Adrenal gland (tissue), 9 donors: ENCODE measurements at regions not wholly inside any gene's neighbourhood (a gene's known extent, or its start where the extent isn't known, plus 50 kb on each side); places are given as distances from the start of the nearest gene placed in this dataset.
"Not testable (repeated sequence)": the region's sequence is repeated elsewhere in the genome, so short reads cannot be mapped to it uniquely, and the experiment has no call there.

Source experiments
- DNase-seq, 7 donors: peaks; one replicate each; pipeline ENCODE4 v3.0.0-alpha.2; 2019 to 2020
- H3K27ac ChIP-seq, 5 donors: fragments of 200-600 bp; sonication (generic) in 4 of 5; 1 replicate in 3 of 5; 2 replicates in 2 of 5; pipeline versions ENCODE4 v1.5.1 to v1.8.0; 2016 to 2020; ENCODE audit warnings: mild to moderate bottlenecking in 1 of 5
- H3K27me3 ChIP-seq: fragments of 200-600 bp; 2 replicates; pipeline ENCODE4 v1.8.0; 2021
- H3K36me3 ChIP-seq, 2 donors: fragments of 200-600 bp; replicated peaks in 1 of 2; 1 replicate in 1 of 2; 2 replicates in 1 of 2; pipeline versions ENCODE4 v1.5.1 to v1.8.0; 2018 to 2022
- H3K4me1 ChIP-seq, 2 donors: fragments of 200-600 bp; replicated peaks in 1 of 2; 1 replicate in 1 of 2; 2 replicates in 1 of 2; pipeline versions ENCODE4 v1.5.1 to v1.8.0; 2018 to 2021
- H3K4me3 ChIP-seq, 4 donors: fragments of 200-600 bp; sonication (generic) in 3 of 4; one replicate each; pipeline ENCODE4 v1.5.1; 2016 to 2018
- H3K9me3 ChIP-seq, 3 donors: fragments of 200-600 bp; sonication (generic) in 1 of 3; replicated peaks in 1 of 3; 1 replicate in 2 of 3; 2 replicates in 1 of 3; pipeline versions ENCODE4 v1.5.1 to v1.8.0; 2016 to 2021
- CTCF ChIP-seq, 6 experiments: fragments of 450-650 bp in 4 of 6; fragments of 200-600 bp in 2 of 6; sonication (generic) in 1 of 6; IDR thresholded peaks; 1 replicate in 5 of 6; 2 replicates in 1 of 6; pipeline versions ENCODE4 v1.5.1 to v1.8.0; 2016 to 2021; ENCODE audit warnings: antibody characterized with exemption in 6 of 6, mild to moderate bottlenecking in 2 of 6, moderate library complexity in 1 of 6
- POLR2A ChIP-seq, 2 donors: fragments of 450-650 bp; IDR thresholded peaks; one replicate each; pipeline ENCODE4 v1.6.1; 2017; ENCODE audit warnings: antibody characterized with exemption in 2 of 2, mild to moderate bottlenecking in 2 of 2, moderate library complexity in 1 of 2
- WGBS, 4 donors: extraction: QIAGEN DNeasy Blood & Tissue Kit in 2 of 4; methylation state at CpG; one replicate each; pipeline versions ENCODE4 v1.1.5 to v1.1.7; 2013 to 2017; 5-methylcytosine and 5-hydroxymethylcytosine counted together
- intact Hi-C, 2 donors: fragments of 100-400 bp; cut with DNase I; formaldehyde crosslinking; loops; one replicate each; pipeline versions ENCODE4 v1.14.1 to v1.15.0; 2022 to 2023
- donor health status: healthy with polysubstance abuse.
- donor health status: Bipolar disorder and iron deficiency.
- donor health status: DM: yes; HTN: yes; CAD: no.
- donor health status: DM: no; HTN: no; CAD: no.
- donor health status: DM: no; HTN: no; CAD: no.

- Histone ChIP-seq H3K36me3 (no peaks in the 10 kb centered on the region), H3K9me3 (no peaks in the 10 kb centered on the region), H3K27me3 (no peaks in the 10 kb centered on the region), H3K27ac (no peak overlapping the region), H3K4me3 (no peak overlapping the region), H3K4me1 (no peaks in the 10 kb centered on the region)
- WGBS, 4 donors, result 73 to 79% (median 79%) methylated on average over 2 of the region's 2 CpGs
- intact Hi-C loops, result no loop called here
- no peak for TF ChIP-seq CTCF (IDR thresholded peaks at IDR 0.05)
- TF ChIP-seq POLR2A (IDR thresholded peaks at IDR 0.05), result no peak
- DNase-seq, result no peak
Observed at GRCh38 chr2:61733563-61733962, 120.3 kb downstream of the FAM161A start.

GRCh38 chr2:61732787-61733186 lies 121.1 kb downstream of the FAM161A start:
- Histone ChIP-seq H3K4me3 (no peak overlapping the region), H3K27ac (no peak overlapping the region), H3K36me3 (no peaks in the 10 kb centered on the region), H3K9me3 (no peaks in the 10 kb centered on the region), H3K27me3 (no peaks in the 10 kb centered on the region), H3K4me1 (no peaks in the 10 kb centered on the region)
- intact Hi-C loops, result no loop called here
- no peak for TF ChIP-seq POLR2A (IDR thresholded peaks at IDR 0.05)
- DNase-seq, result no peak

GRCh38 chr2:61727746-61728145 lies 126.1 kb downstream of the FAM161A start:
- no peaks in the 10 kb centered on the region for H3K27me3 ChIP-seq
- 10 to 47% (median 36%) methylated on average over 1 of the region's 1 CpG for WGBS, 4 donors
- no peaks in the 10 kb centered on the region for H3K36me3 ChIP-seq
- H3K4me3 ChIP-seq, result no peak overlapping the region
- TF ChIP-seq CTCF (IDR thresholded peaks at IDR 0.05) (no peak), POLR2A (IDR thresholded peaks at IDR 0.05) (no peak)
- intact Hi-C loops, result no loop called here
- no peak for DNase-seq
- no peaks in the 10 kb centered on the region for H3K4me1 ChIP-seq
- no peaks in the 10 kb centered on the region for H3K9me3 ChIP-seq
- no peak overlapping the region for H3K27ac ChIP-seq

- Histone ChIP-seq H3K27me3 (no peaks in the 10 kb centered on the region), H3K27ac (no peak overlapping the region), H3K9me3 (no peaks in the 10 kb centered on the region), H3K4me3 (no peak overlapping the region), H3K4me1 (no peaks in the 10 kb centered on the region), H3K36me3 (no peaks in the 10 kb centered on the region)
- no peak for DNase-seq
- intact Hi-C loops, result no loop called here
- 46 to 95% (median 84%) methylated on average over 1 of the region's 1 CpG for WGBS, 4 donors
- no peak for TF ChIP-seq CTCF (IDR thresholded peaks at IDR 0.05)
- TF ChIP-seq POLR2A (IDR thresholded peaks at IDR 0.05), result no peak
Observed at GRCh38 chr2:61726456-61727209, 127.2 kb downstream of the FAM161A start.

DNA sequence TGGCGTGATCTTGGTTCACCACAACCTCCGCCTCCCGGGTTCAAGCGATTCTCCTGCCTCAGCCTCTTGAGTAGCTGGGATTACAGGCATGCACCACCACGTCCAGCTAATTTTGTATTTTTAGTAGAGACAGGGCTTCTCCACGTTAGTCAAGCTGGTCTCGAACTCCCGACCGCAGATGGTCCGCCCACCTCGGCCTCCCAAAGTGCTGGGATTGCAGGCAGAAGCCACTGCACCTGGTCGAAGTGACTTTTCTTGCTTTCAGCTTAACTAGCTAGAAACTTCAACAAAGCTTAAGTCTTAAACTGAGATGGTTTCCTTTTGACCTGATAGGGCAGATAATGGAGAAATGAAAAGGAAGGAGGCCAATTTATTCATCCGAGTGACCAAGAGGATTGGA lies 130.5 kb downstream of the FAM161A start:
- H3K4me3 ChIP-seq, H3K4me1 ChIP-seq, H3K9me3 ChIP-seq, H3K27me3 ChIP-seq, intact Hi-C loops, H3K36me3 ChIP-seq, DNase-seq, H3K27ac ChIP-seq: not testable (repeated sequence)
- 88 to 94% (median 91%) methylated on average over 13 of the region's 13 CpGs for WGBS, 4 donors
